ENCODE measurements at regions not wholly inside any gene's neighbourhood (a gene's known extent, or its start where the extent isn't known, plus 50 kb on each side); places are given as distances from the start of the nearest gene placed in this dataset.

- H3K4me3 Mint-ChIP-seq (ENCODE audit: unreplicated experiment) = no peak overlapping the region
Observed at GRCh38 chr3:176961916-176962315, 235.4 kb downstream of the TBL1XR1 start.

GRCh38 chr3:176959867-176960266, 237.4 kb downstream of the TBL1XR1 start:
- POLR2A ChIA-PET = interaction anchor here (0.6 to 1.4 kb wide), 2 partner anchors 9 to 123 kb away, joined by 3 read pairs; no protein-coding TSS in a partner anchor
- CTCF ChIA-PET = interaction anchor here (0.9 kb wide), 1 partner anchor 14 kb away, joined by 4 read pairs; no protein-coding TSS in a partner anchor
- H3K27me3 Mint-ChIP-seq (ENCODE audit: insufficient read depth, unreplicated experiment) = no peaks in the 10 kb centered on the region
- no peak overlapping the region for H3K27ac Mint-ChIP-seq (ENCODE audit: low read depth, unreplicated experiment)
- H3K4me3 Mint-ChIP-seq (ENCODE audit: unreplicated experiment) = no peak overlapping the region
- intact Hi-C loops (cut with micrococcal nuclease) = no loop called here
- TF ChIP-seq CTCF (IDR thresholded peaks at IDR 0.05; ENCODE audit: unreplicated experiment) = no peak
- H3K36me3 Mint-ChIP-seq (ENCODE audit: insufficient read depth, unreplicated experiment) = no peaks in the 10 kb centered on the region
- no peaks in the 10 kb centered on the region for H3K4me1 Mint-ChIP-seq (ENCODE audit: insufficient read depth, unreplicated experiment)
- no peaks in the 10 kb centered on the region for H3K9me3 Mint-ChIP-seq (ENCODE audit: unreplicated experiment)
- DNase-seq (ENCODE audit: unreplicated experiment) = no peak
- BruUV-seq (replicated peaks) = no TSS peak

More at GRCh38 chr3:176961916-176962315, 235.4 kb downstream of the TBL1XR1 start:
- ChIA-PET CTCF (interaction anchor here (0.6 kb wide), 2 partner anchors 47 to 185 kb away, joined by 3 to 4 read pairs; no protein-coding TSS in a partner anchor), POLR2A (no interaction called here)
- no peak for TF ChIP-seq CTCF (IDR thresholded peaks at IDR 0.05; ENCODE audit: unreplicated experiment)
- Mint-ChIP-seq H3K27ac (ENCODE audit: low read depth, unreplicated experiment) (no peak overlapping the region), H3K4me1 (ENCODE audit: insufficient read depth, unreplicated experiment) (no peaks in the 10 kb centered on the region), H3K9me3 (ENCODE audit: unreplicated experiment) (no peaks in the 10 kb centered on the region), H3K27me3 (ENCODE audit: insufficient read depth, unreplicated experiment) (no peaks in the 10 kb centered on the region), H3K36me3 (ENCODE audit: insufficient read depth, unreplicated experiment) (no peaks in the 10 kb centered on the region)
- BruUV-seq (replicated peaks) = no TSS peak
- intact Hi-C loops (cut with micrococcal nuclease) = no loop called here
- DNase-seq (ENCODE audit: unreplicated experiment) = no peak

DNA sequence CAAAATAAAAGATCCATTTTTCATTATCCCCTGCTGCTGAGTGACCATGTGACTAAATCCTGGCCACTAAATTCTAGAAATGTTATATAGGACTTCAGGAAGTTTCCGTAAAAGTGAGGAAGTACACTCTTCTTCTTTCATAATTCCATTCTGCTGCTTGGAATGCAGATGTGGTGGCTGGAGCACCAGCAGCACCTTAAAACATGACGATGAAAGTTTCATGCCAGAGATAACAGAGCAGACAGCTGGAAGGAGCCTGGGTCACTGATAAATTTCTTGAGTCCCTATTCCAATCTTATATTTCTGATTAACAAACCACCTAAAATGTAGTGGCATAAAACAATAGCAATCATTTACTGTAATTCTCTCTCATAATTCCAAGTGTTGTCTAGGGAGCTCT, 238.7 kb downstream of the TBL1XR1 start:
- ChIA-PET CTCF (no interaction called here), POLR2A (interaction anchor here (0.9 kb wide), 1 partner anchor 26 kb away, joined by 4 read pairs; no protein-coding TSS in a partner anchor)
- Mint-ChIP-seq H3K4me1 (ENCODE audit: insufficient read depth, unreplicated experiment) (peaks cover 5% of the 10 kb centered on the region), H3K4me3 (ENCODE audit: unreplicated experiment) (no peak overlapping the region), H3K36me3 (ENCODE audit: insufficient read depth, unreplicated experiment) (no peaks in the 10 kb centered on the region), H3K27ac (ENCODE audit: low read depth, unreplicated experiment) (no peak overlapping the region), H3K27me3 (ENCODE audit: insufficient read depth, unreplicated experiment) (no peaks in the 10 kb centered on the region), H3K9me3 (ENCODE audit: unreplicated experiment) (no peaks in the 10 kb centered on the region)
- BruUV-seq (replicated peaks) = no TSS peak
- DNase-seq (ENCODE audit: unreplicated experiment) = no peak
- intact Hi-C loops (cut with micrococcal nuclease) = no loop called here
- no peak for TF ChIP-seq CTCF (IDR thresholded peaks at IDR 0.05; ENCODE audit: unreplicated experiment)

- no peak for DNase-seq (ENCODE audit: unreplicated experiment)
- no TSS peak for BruUV-seq (replicated peaks)
Observed at GRCh38 chr3:176954517-176954916, 242.8 kb downstream of the TBL1XR1 start.

More at GRCh38 chr3:176954517-176954916, 242.8 kb downstream of the TBL1XR1 start:
- ChIA-PET POLR2A (interaction anchor here (0.6 kb wide), 1 partner anchor 15 kb away, joined by 3 read pairs; no protein-coding TSS in a partner anchor), CTCF (interaction anchor here (0.6 to 1.5 kb wide), 2 partner anchors 82 to 290 kb away, joined by 3 to 5 read pairs; no protein-coding TSS in a partner anchor)
- no peaks in the 10 kb centered on the region for H3K9me3 Mint-ChIP-seq (ENCODE audit: unreplicated experiment)
- no peaks in the 10 kb centered on the region for H3K27me3 Mint-ChIP-seq (ENCODE audit: insufficient read depth, unreplicated experiment)
- H3K36me3 Mint-ChIP-seq (ENCODE audit: insufficient read depth, unreplicated experiment) = no peaks in the 10 kb centered on the region
- no peak overlapping the region for H3K4me3 Mint-ChIP-seq (ENCODE audit: unreplicated experiment)
- intact Hi-C loops (cut with micrococcal nuclease) = no loop called here
- peaks cover 32% of the 10 kb centered on the region for H3K4me1 Mint-ChIP-seq (ENCODE audit: insufficient read depth, unreplicated experiment)
- TF ChIP-seq CTCF (IDR thresholded peaks at IDR 0.05; ENCODE audit: unreplicated experiment) = no peak
- H3K27ac Mint-ChIP-seq (ENCODE audit: low read depth, unreplicated experiment) = no peak overlapping the region

Data from MCF 10A (cell line).